ENCODE measurements at regions not wholly inside any gene's neighbourhood (a gene's known extent, or its start where the extent isn't known, plus 50 kb on each side); places are given as distances from the start of the nearest gene placed in this dataset.

DNA sequence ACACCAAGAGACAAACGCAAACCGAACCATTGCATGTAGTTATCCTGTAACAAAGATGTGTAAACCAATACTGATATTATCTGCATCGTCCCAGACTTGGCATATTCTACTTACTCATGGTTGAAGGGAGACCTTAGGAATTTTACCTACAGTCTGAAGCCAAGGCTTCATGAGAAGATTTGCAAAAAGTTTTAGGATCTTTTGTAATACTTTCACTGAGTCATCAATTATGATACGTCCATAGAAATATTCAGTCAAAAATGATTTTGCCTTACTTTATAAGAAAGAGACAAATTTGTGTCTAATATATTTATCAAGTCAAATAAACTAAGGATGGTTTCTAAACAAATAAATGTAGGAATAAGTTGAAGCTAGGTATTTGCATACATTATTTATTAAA lies 1176.1 kb upstream of the ADGRL2 start:
- TF ChIP-seq RFX5 (IDR thresholded peaks at IDR 0.05; ENCODE audit: borderline replicate concordance, low read depth, low read length) (no peak), CTCF (IDR thresholded peaks at IDR 0.05; ENCODE audit: control extremely low read depth in 1 of 3, insufficient read depth in 1 of 3, low read depth in 1 of 3, low read length in 3 of 3) (no peak), POLR2A (IDR thresholded peaks at IDR 0.05; ENCODE audit: control extremely low read depth in 1 of 2, low read depth in 2 of 2, low read length in 2 of 2) (no peak), KDM1A (IDR thresholded peaks at IDR 0.05; ENCODE audit: borderline replicate concordance, low read length) (no peak), HDAC2 (IDR thresholded peaks at IDR 0.05; ENCODE audit: borderline replicate concordance in 1 of 2, low read depth in 2 of 2, low read length in 2 of 2) (no peak), SRF (IDR thresholded peaks at IDR 0.05; ENCODE audit: low read depth, low read length) (no peak), NRF1 (IDR thresholded peaks at IDR 0.05; ENCODE audit: low read depth, low read length) (no peak), SP4 (IDR thresholded peaks at IDR 0.05; ENCODE audit: low read length) (no peak), EP300 (IDR thresholded peaks at IDR 0.05; ENCODE audit: borderline replicate concordance in 1 of 2, low read depth in 2 of 2, low read length in 2 of 2) (no peak), SIX5 (IDR thresholded peaks at IDR 0.05; ENCODE audit: low read depth, low read length) (no peak), EZH2 (IDR thresholded peaks at IDR 0.05; ENCODE audit: low read depth, low read length, severe bottlenecking) (no peak), YY1 (IDR thresholded peaks at IDR 0.05; ENCODE audit: low read depth, low read length) (no peak)
- TF ChIP-seq, protein P1, sequence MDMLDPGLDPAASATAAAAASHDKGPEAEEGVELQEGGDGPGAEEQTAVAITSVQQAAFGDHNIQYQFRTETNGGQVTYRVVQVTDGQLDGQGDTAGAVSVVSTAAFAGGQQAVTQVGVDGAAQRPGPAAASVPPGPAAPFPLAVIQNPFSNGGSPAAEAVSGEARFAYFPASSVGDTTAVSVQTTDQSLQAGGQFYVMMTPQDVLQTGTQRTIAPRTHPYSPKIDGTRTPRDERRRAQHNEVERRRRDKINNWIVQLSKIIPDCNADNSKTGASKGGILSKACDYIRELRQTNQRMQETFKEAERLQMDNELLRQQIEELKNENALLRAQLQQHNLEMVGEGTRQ (IDR thresholded peaks at IDR 0.05; ENCODE audit: low read length) = no peak
- TF ChIP-seq, protein P2, sequence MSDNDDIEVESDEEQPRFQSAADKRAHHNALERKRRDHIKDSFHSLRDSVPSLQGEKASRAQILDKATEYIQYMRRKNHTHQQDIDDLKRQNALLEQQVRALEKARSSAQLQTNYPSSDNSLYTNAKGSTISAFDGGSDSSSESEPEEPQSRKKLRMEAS (IDR thresholded peaks at IDR 0.05) = no peak

All from H1 (cell line).